ENCODE measurements at regions not wholly inside any gene's neighbourhood (a gene's known extent, or its start where the extent isn't known, plus 50 kb on each side); places are given as distances from the start of the nearest gene placed in this dataset.

DNA sequence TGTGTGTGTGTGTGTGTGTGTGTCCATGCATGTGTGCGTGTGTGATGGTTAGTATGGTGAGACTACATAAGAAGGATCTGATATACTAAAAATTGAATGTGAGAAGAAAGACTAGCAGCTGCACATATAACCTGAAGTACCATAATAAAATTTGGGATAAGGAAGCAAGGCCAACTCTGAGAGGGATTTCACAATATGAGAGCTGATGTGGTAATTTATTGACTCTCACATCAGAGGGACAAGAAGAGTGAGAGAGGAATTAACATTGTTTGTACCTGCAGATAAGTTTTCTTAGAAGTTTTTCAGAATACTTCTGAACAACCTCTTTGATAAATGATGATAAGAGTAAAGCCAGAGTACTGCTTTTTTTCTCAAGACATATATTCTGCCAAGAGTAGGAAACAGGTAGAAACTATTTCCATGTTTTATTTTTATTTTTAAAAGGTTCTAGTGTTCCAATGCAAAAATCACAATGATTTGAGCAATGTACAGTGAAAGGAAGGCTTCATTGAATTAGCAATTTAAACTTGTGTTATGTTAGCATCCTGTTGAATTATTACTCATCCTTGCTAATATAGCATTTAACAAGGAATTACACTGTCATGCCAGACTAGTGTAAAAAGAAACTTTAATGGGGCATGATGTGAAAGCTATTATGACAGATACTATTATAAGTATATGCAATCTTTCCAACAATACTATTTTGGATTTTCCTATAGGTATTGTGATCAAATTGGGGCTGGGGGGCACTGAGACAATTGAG, 415.5 kb upstream of the ARPP21 start:
- peaks cover 15% of the 10 kb centered on the region for H3K36me3 Mint-ChIP-seq
- H3K27me3 Mint-ChIP-seq (ENCODE audit: low read depth): no peaks in the 10 kb centered on the region
- DNase-seq (ENCODE audit: low spot score): no peak
- no peak for ATAC-seq
- TF ChIP-seq USF2 (CRISPR knock-in tag; IDR thresholded peaks at IDR 0.05): no peak
- no peak for TF ChIP-seq ZBTB21 (CRISPR knock-in tag; IDR thresholded peaks at IDR 0.05; ENCODE audit: borderline replicate concordance)
- TF ChIP-seq OVOL2 (CRISPR knock-in tag; IDR thresholded peaks at IDR 0.05; ENCODE audit: borderline replicate concordance): no peak
- no peak for TF ChIP-seq ZNF121 (CRISPR knock-in tag; IDR thresholded peaks at IDR 0.05)
- TF ChIP-seq TP53 (CRISPR knock-in tag; IDR thresholded peaks at IDR 0.05): no peak
- no peak for TF ChIP-seq KAT7 (CRISPR knock-in tag; IDR thresholded peaks at IDR 0.05; ENCODE audit: borderline replicate concordance)
- no peak for TF ChIP-seq ZNF423 (CRISPR knock-in tag; IDR thresholded peaks at IDR 0.05)
- TF ChIP-seq IRF1 (CRISPR knock-in tag; IDR thresholded peaks at IDR 0.05): no peak
- TF ChIP-seq, protein P1, sequence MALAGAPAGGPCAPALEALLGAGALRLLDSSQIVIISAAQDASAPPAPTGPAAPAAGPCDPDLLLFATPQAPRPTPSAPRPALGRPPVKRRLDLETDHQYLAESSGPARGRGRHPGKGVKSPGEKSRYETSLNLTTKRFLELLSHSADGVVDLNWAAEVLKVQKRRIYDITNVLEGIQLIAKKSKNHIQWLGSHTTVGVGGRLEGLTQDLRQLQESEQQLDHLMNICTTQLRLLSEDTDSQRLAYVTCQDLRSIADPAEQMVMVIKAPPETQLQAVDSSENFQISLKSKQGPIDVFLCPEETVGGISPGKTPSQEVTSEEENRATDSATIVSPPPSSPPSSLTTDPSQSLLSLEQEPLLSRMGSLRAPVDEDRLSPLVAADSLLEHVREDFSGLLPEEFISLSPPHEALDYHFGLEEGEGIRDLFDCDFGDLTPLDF (CRISPR knock-in tag; IDR thresholded peaks at IDR 0.05): no peak
- no peak for TF ChIP-seq FOXK1 (CRISPR knock-in tag; IDR thresholded peaks at IDR 0.05)
- H3K4me3 Mint-ChIP-seq: no peak overlapping the region
- CTCF ChIA-PET: no interaction called here
- no peaks in the 10 kb centered on the region for H3K4me1 Mint-ChIP-seq
- H3K27ac Mint-ChIP-seq: no peak overlapping the region
- POLR2A ChIA-PET: no interaction called here
- H3K9me3 Mint-ChIP-seq: peaks cover 21% of the 10 kb centered on the region

GRCh38 chr3:35224565-35225295, 414.6 kb upstream of the ARPP21 start:
- Mint-ChIP-seq H3K4me3 (no peak overlapping the region), H3K27me3 (ENCODE audit: low read depth) (no peaks in the 10 kb centered on the region), H3K36me3 (peaks cover 15% of the 10 kb centered on the region), H3K9me3 (peaks cover 28% of the 10 kb centered on the region), H3K4me1 (no peaks in the 10 kb centered on the region), H3K27ac (no peak overlapping the region)
- TF ChIP-seq, protein P2, sequence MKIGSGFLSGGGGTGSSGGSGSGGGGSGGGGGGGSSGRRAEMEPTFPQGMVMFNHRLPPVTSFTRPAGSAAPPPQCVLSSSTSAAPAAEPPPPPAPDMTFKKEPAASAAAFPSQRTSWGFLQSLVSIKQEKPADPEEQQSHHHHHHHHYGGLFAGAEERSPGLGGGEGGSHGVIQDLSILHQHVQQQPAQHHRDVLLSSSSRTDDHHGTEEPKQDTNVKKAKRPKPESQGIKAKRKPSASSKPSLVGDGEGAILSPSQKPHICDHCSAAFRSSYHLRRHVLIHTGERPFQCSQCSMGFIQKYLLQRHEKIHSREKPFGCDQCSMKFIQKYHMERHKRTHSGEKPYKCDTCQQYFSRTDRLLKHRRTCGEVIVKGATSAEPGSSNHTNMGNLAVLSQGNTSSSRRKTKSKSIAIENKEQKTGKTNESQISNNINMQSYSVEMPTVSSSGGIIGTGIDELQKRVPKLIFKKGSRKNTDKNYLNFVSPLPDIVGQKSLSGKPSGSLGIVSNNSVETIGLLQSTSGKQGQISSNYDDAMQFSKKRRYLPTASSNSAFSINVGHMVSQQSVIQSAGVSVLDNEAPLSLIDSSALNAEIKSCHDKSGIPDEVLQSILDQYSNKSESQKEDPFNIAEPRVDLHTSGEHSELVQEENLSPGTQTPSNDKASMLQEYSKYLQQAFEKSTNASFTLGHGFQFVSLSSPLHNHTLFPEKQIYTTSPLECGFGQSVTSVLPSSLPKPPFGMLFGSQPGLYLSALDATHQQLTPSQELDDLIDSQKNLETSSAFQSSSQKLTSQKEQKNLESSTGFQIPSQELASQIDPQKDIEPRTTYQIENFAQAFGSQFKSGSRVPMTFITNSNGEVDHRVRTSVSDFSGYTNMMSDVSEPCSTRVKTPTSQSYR (CRISPR knock-in tag; IDR thresholded peaks at IDR 0.05): no peak
- TF ChIP-seq, protein P3, sequence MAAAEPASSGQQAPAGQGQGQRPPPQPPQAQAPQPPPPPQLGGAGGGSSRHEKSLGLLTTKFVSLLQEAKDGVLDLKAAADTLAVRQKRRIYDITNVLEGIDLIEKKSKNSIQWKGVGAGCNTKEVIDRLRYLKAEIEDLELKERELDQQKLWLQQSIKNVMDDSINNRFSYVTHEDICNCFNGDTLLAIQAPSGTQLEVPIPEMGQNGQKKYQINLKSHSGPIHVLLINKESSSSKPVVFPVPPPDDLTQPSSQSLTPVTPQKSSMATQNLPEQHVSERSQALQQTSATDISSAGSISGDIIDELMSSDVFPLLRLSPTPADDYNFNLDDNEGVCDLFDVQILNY (CRISPR knock-in tag; IDR thresholded peaks at IDR 0.05): no peak
- TF ChIP-seq SMAD3 (CRISPR knock-in tag; IDR thresholded peaks at IDR 0.05; ENCODE audit: borderline replicate concordance) (no peak), JAZF1 (CRISPR knock-in tag; IDR thresholded peaks at IDR 0.05) (no peak), ZNF263 (CRISPR knock-in tag; IDR thresholded peaks at IDR 0.05; ENCODE audit: low read depth) (no peak), KAT7 (CRISPR knock-in tag; IDR thresholded peaks at IDR 0.05; ENCODE audit: borderline replicate concordance) (no peak)
- TF ChIP-seq, protein P4, sequence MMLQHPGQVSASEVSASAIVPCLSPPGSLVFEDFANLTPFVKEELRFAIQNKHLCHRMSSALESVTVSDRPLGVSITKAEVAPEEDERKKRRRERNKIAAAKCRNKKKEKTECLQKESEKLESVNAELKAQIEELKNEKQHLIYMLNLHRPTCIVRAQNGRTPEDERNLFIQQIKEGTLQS (CRISPR knock-in tag; conservative IDR thresholded peaks at IDR 0.05): no peak
- POLR2A ChIA-PET: no interaction called here
- CTCF ChIA-PET: no interaction called here
- ATAC-seq: no peak
- no peak for DNase-seq (ENCODE audit: low spot score)

Data from WTC11 (cell line).